ENCODE measurements at regions not wholly inside any gene's neighbourhood (a gene's known extent, or its start where the extent isn't known, plus 50 kb on each side); places are given as distances from the start of the nearest gene placed in this dataset.

GRCh38 chr5:7955476-7955875 is 86.5 kb downstream of the MTRR start:
- Mint-ChIP-seq H3K9me3 (no peaks in the 10 kb centered on the region), H3K27me3 (peaks cover 3% of the 10 kb centered on the region), H3K4me1 (no peaks in the 10 kb centered on the region), H3K36me3 (ENCODE audit: low read depth) (no peaks in the 10 kb centered on the region), H3K4me3 (no peak overlapping the region), H3K27ac (no peak overlapping the region)
- CTCF ChIA-PET = no interaction called here
- DNase-seq = no peak
- POLR2A ChIA-PET = no interaction called here

- no peak overlapping the region for H3K4me3 Mint-ChIP-seq
- no peaks in the 10 kb centered on the region for H3K4me1 Mint-ChIP-seq
- no peak for DNase-seq
- H3K27ac Mint-ChIP-seq = no peak overlapping the region
- H3K27me3 Mint-ChIP-seq = no peaks in the 10 kb centered on the region
- no peaks in the 10 kb centered on the region for H3K36me3 Mint-ChIP-seq (ENCODE audit: low read depth)
- POLR2A ChIA-PET = no interaction called here
- no peaks in the 10 kb centered on the region for H3K9me3 Mint-ChIP-seq
- CTCF ChIA-PET = no interaction called here
These were observed 88.4 kb downstream of the MTRR start for GRCh38 chr5:7957329-7957728.

DNA sequence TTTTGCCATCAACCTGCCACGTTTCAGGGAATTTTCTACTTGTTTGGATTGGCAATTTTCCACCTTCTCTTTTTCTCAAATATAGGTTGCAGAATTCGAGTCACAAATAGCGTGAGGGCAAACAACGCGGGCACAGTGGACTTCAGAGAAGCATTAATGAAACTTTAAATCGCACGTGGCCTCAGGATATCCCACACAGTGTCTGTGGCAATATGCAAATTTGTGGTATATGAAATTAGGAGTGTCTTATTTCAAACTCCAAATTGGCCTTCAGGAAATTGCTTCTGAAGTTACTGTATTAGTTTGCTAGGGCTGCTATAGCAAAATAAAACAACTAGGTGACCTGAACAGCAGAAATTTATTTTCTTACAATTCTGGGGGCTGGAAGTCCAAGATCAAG is 91.2 kb downstream of the MTRR start:
- no peak overlapping the region for H3K27ac Mint-ChIP-seq
- no peaks in the 10 kb centered on the region for H3K27me3 Mint-ChIP-seq
- POLR2A ChIA-PET = no interaction called here
- CTCF ChIA-PET = no interaction called here
- no peak for DNase-seq
- H3K4me3 Mint-ChIP-seq = no peak overlapping the region
- H3K4me1 Mint-ChIP-seq = no peaks in the 10 kb centered on the region
- H3K36me3 Mint-ChIP-seq (ENCODE audit: low read depth) = no peaks in the 10 kb centered on the region
- no peaks in the 10 kb centered on the region for H3K9me3 Mint-ChIP-seq

- no peak for DNase-seq
- ChIA-PET CTCF (no interaction called here), POLR2A (no interaction called here)
- H3K9me3 Mint-ChIP-seq = no peaks in the 10 kb centered on the region
- no peaks in the 10 kb centered on the region for H3K27me3 Mint-ChIP-seq
- H3K27ac Mint-ChIP-seq = no peak overlapping the region
- H3K36me3 Mint-ChIP-seq (ENCODE audit: low read depth) = no peaks in the 10 kb centered on the region
- H3K4me1 Mint-ChIP-seq = no peaks in the 10 kb centered on the region
- H3K4me3 Mint-ChIP-seq = no peak overlapping the region
These were observed 92.6 kb downstream of the MTRR start for GRCh38 chr5:7961540-7961939.

DNA sequence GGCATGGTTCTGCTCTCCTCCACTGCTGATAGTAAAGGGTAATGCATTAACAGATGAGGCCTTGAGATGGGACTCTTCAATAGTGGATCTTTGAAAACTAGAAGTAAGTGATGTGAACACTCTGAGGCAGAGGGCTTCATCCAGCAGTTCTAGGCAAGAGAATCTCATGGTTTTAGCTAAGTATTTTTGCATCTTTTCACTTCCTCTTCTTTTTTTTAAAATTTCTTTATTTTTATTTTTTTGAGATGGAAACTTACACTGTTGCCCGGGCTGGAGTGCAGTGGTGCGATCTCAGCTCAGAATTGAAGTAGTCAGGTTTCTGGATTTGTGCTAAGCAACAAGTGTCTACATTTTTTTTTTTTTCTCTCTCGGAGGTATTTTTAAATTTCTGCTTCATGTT is 101.9 kb downstream of the MTRR start:
- no peaks in the 10 kb centered on the region for H3K36me3 Mint-ChIP-seq (ENCODE audit: low read depth)
- no peak for DNase-seq
- H3K27me3 Mint-ChIP-seq = peaks cover 2% of the 10 kb centered on the region
- POLR2A ChIA-PET = no interaction called here
- no peaks in the 10 kb centered on the region for H3K4me1 Mint-ChIP-seq
- no peak overlapping the region for H3K27ac Mint-ChIP-seq
- CTCF ChIA-PET = no interaction called here
- no peaks in the 10 kb centered on the region for H3K9me3 Mint-ChIP-seq
- no peak overlapping the region for H3K4me3 Mint-ChIP-seq

- Mint-ChIP-seq H3K36me3 (ENCODE audit: low read depth) (no peaks in the 10 kb centered on the region), H3K9me3 (no peaks in the 10 kb centered on the region), H3K4me1 (no peaks in the 10 kb centered on the region), H3K27me3 (peaks cover 2% of the 10 kb centered on the region), H3K27ac (no peak overlapping the region), H3K4me3 (no peak overlapping the region)
- no peak for DNase-seq
- ChIA-PET CTCF (no interaction called here), POLR2A (no interaction called here)
These were observed 107.7 kb downstream of the MTRR start for GRCh38 chr5:7976411-7977190.

- H3K9me3 Mint-ChIP-seq = no peaks in the 10 kb centered on the region
- POLR2A ChIA-PET = no interaction called here
- H3K4me3 Mint-ChIP-seq = no peak overlapping the region
These were observed 109.2 kb downstream of the MTRR start for GRCh38 chr5:7978114-7978513.

GRCh38 chr5:7978991-7979390 is 110.0 kb downstream of the MTRR start:
- Mint-ChIP-seq H3K27me3 (peaks cover 2% of the 10 kb centered on the region), H3K4me3 (no peak overlapping the region), H3K27ac (no peak overlapping the region), H3K36me3 (ENCODE audit: low read depth) (no peaks in the 10 kb centered on the region), H3K9me3 (no peaks in the 10 kb centered on the region), H3K4me1 (no peaks in the 10 kb centered on the region)
- DNase-seq = no peak
- ChIA-PET CTCF (no interaction called here), POLR2A (no interaction called here)

More at GRCh38 chr5:7978114-7978513, 109.2 kb downstream of the MTRR start:
- no peak overlapping the region for H3K27ac Mint-ChIP-seq
- H3K36me3 Mint-ChIP-seq (ENCODE audit: low read depth) = no peaks in the 10 kb centered on the region
- no peaks in the 10 kb centered on the region for H3K4me1 Mint-ChIP-seq
- CTCF ChIA-PET = no interaction called here
- no peak for DNase-seq
- peaks cover 2% of the 10 kb centered on the region for H3K27me3 Mint-ChIP-seq

DNA sequence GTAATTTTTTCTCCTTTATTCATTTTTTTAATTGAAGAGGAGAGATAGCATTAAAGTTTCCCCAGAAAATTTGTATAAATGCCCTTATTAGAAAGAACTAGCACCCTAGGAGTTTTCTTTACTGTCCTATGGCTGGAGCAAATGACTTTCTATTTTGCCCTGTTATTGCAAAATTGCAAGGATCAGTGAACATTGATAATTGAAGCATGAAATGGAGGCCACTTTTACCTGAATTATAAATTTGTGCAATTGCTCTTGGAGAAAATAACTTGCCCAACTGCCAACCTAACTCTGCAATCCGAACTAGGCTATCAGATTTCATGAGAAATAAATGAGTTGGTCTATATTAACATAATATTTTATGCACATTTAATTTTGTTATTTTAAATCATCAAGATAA is 111.9 kb downstream of the MTRR start:
- Mint-ChIP-seq H3K4me3 (no peak overlapping the region), H3K4me1 (no peaks in the 10 kb centered on the region), H3K36me3 (ENCODE audit: low read depth) (no peaks in the 10 kb centered on the region), H3K27ac (no peak overlapping the region), H3K27me3 (peaks cover 2% of the 10 kb centered on the region), H3K9me3 (no peaks in the 10 kb centered on the region)
- POLR2A ChIA-PET = no interaction called here
- CTCF ChIA-PET = no interaction called here
- no peak for DNase-seq

GRCh38 chr5:7983433-7983832 is 114.5 kb downstream of the MTRR start:
- H3K4me3 Mint-ChIP-seq = no peak overlapping the region
- no peaks in the 10 kb centered on the region for H3K4me1 Mint-ChIP-seq
- ChIA-PET CTCF (no interaction called here), POLR2A (no interaction called here)
- no peak for DNase-seq
- H3K27me3 Mint-ChIP-seq = peaks cover 2% of the 10 kb centered on the region
- no peaks in the 10 kb centered on the region for H3K36me3 Mint-ChIP-seq (ENCODE audit: low read depth)
- H3K9me3 Mint-ChIP-seq = no peaks in the 10 kb centered on the region
- no peak overlapping the region for H3K27ac Mint-ChIP-seq

- Mint-ChIP-seq H3K36me3 (ENCODE audit: low read depth) (no peaks in the 10 kb centered on the region), H3K27ac (no peak overlapping the region), H3K4me3 (no peak overlapping the region), H3K27me3 (no peaks in the 10 kb centered on the region), H3K9me3 (no peaks in the 10 kb centered on the region), H3K4me1 (no peaks in the 10 kb centered on the region)
- no peak for DNase-seq
- ChIA-PET POLR2A (no interaction called here), CTCF (no interaction called here)
These were observed 122.3 kb downstream of the MTRR start for GRCh38 chr5:7991125-7991821.

DNA sequence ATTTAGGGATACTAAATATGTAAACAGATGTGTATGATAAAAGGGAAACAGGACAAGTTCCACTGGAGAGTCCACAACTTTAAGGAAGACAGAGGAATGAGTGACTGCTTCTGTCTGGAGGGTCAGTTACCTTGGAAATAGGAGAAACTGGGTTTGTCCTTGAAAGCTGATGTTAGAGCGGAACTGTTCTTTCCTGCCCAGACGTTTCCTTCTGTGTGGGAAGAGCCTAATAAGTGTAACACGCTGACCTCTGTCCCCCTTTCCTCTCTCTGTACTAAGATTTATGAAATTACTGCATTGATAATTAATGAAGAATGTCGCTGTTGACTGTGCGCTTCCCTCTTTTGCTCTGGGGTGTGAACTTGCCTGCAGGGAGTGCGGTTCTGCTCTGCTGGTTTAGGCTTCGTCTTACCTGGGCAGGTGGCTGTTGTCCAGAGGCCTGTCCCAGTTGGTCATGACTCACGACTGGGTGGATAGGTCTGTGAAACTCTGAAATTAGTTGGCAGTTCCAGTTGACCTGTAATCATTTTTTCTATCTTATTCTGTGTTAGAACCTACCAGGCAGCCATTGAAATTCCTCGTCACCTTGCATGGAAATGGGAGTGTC is 126.8 kb downstream of the MTRR start:
- no peaks in the 10 kb centered on the region for H3K27me3 Mint-ChIP-seq
- CTCF ChIA-PET = no interaction called here
- H3K4me1 Mint-ChIP-seq = no peaks in the 10 kb centered on the region
- no peaks in the 10 kb centered on the region for H3K9me3 Mint-ChIP-seq
- no peak for DNase-seq
- no peaks in the 10 kb centered on the region for H3K36me3 Mint-ChIP-seq (ENCODE audit: low read depth)
- no peak overlapping the region for H3K27ac Mint-ChIP-seq
- POLR2A ChIA-PET = no interaction called here
- no peak overlapping the region for H3K4me3 Mint-ChIP-seq

DNA sequence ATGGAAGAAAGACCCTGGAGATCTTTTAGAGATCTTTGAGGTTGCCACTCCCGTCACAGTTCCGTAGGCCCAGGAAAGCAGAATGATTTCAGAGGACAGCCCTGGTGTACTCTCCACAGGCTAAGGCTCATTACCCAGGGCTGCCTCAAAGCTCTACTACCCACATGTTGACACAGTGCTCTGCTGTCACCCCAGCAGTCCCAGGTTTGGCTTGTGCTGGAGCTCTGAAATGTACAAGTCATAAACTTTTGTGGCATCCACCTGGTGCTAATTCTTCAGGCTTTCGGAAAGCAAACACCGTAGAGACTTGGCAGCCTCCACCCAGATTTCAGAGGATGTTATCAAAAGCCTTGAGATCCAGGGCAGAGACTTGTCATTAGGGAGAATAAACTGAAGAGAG is 136.5 kb downstream of the MTRR start:
- Mint-ChIP-seq H3K9me3 (no peaks in the 10 kb centered on the region), H3K36me3 (ENCODE audit: low read depth) (no peaks in the 10 kb centered on the region), H3K27ac (no peak overlapping the region), H3K27me3 (no peaks in the 10 kb centered on the region), H3K4me3 (no peak overlapping the region), H3K4me1 (no peaks in the 10 kb centered on the region)
- no peak for DNase-seq
- CTCF ChIA-PET = no interaction called here
- POLR2A ChIA-PET = no interaction called here

Measured in activated CD4-positive, alpha-beta memory T cell treated with anti-CD3 and anti-CD28 coated beads, Interleukin-2, amount 10 ng/mL, durations not matched to agents 7 days and 5 days (primary cell).